ENCODE measurements at regions not wholly inside any gene's neighbourhood (a gene's known extent, or its start where the extent isn't known, plus 50 kb on each side); places are given as distances from the start of the nearest gene placed in this dataset.
A peak's percentile ranks its signal among the peaks of the same experiment; 100 is the strongest.

DNA sequence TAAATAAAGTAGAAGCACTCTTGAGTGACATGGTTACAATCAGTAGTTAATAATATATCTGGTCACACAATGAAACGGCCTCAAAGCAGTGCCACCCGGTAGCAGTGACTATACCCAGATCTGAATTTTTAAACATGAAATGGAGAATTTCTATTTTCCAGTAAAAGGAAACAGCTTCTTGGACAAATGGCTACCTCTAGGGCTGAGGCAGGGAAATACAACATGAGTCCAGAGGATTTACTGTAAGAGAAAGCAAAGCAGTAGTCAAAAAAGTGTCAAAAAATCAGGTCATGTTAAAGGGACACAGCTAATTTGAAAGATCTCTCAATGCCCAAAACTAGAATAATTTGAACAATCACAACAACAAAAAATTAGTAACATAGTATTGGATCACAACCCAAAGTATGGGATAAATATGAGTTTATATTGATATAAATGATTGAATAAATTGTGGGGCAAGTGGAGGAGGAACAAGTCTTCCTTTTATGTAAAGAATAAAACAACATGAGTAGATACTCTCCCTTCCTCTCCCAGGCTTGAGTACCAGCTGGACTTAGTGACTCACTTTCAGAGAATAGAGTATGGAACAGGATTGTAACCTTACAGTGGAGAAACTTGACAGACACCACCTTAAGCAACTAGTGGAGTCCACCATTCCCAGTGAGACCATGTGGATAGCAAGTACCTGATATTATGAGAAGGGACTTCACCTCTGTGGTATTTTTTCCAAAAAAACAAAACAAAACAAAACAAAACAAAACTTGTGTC lies 180.8 kb downstream of the MBD2 start:
- Histone ChIP-seq H3K9ac (ENCODE audit: insufficient read depth, low read depth, low read length) (no peak overlapping the region), H3K79me2 (ENCODE audit: insufficient read depth, low read length) (no peaks in the 10 kb centered on the region), H3K9me3 (ENCODE audit: low read length) (no peaks in the 10 kb centered on the region), H4K20me1 (ENCODE audit: insufficient read depth, low read length) (no peaks in the 10 kb centered on the region), H3K4me2 (ENCODE audit: low read depth, low read length) (no peak overlapping the region), H3K4me1 (ENCODE audit: insufficient read depth, low read length) (no peaks in the 10 kb centered on the region), H3K27ac (ENCODE audit: extremely low read length, insufficient read depth, low read length) (no peak overlapping the region), H3K36me3 (replicated peaks in 1 of 2; ENCODE audit: control insufficient read depth in 1 of 2, insufficient read depth in 2 of 2, low read length in 2 of 2) (no peaks in the 10 kb centered on the region), H2AFZ (ENCODE audit: low read length) (no peak overlapping the region), H3K4me3 (replicated peaks in 1 of 3; ENCODE audit: insufficient read depth in 1 of 3, low read depth in 2 of 3, low read length in 3 of 3) (no peak overlapping the region), H3K27me3 (ENCODE audit: control insufficient read depth in 1 of 2, insufficient read depth in 2 of 2, low read length in 2 of 2) (no peaks in the 10 kb centered on the region)
- POLR2A ChIA-PET = no interaction called here
- in situ Hi-C loops (cut with HindIII; ENCODE audit: extremely low pct_ligation_motif_present, low pct_unique_long_range_greater_than_20kb) = no loop called here
- CTCF ChIA-PET (ENCODE audit: low intra/inter-chr PET ratio, low total read pairs) = no interaction called here
- no peak for FAIRE-seq
- WGBS (ENCODE audit: low lambda C conversion rate) = 0% methylated on average over 2 of the region's 2 CpGs
- 0 out of 2 replicates have a peak, but pooled peaks have one; percentile 4 for TF ChIP-seq STAG1 (CRISPR knock-in tag; IDR thresholded peaks at IDR 0.05)
- TF ChIP-seq, protein P1, sequence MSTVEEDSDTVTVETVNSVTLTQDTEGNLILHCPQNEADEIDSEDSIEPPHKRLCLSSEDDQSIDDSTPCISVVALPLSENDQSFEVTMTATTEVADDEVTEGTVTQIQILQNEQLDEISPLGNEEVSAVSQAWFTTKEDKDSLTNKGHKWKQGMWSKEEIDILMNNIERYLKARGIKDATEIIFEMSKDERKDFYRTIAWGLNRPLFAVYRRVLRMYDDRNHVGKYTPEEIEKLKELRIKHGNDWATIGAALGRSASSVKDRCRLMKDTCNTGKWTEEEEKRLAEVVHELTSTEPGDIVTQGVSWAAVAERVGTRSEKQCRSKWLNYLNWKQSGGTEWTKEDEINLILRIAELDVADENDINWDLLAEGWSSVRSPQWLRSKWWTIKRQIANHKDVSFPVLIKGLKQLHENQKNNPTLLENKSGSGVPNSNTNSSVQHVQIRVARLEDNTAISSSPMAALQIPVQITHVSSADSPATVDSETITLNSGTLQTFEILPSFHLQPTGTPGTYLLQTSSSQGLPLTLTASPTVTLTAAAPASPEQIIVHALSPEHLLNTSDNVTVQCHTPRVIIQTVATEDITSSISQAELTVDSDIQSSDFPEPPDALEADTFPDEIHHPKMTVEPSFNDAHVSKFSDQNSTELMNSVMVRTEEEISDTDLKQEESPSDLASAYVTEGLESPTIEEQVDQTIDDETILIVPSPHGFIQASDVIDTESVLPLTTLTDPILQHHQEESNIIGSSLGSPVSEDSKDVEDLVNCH (CRISPR knock-in tag; IDR thresholded peaks at IDR 0.05) = no peak
- DNase-seq (ENCODE audit: low spot score) = no peak
- no TSS peak for BruUV-seq (replicated peaks)
- ATAC-seq = no peak
- intact Hi-C loops (cut with micrococcal nuclease; ENCODE audit: unreplicated experiment) = no loop called here

GRCh38 chr18:54035927-54036326 lies 188.5 kb downstream of the MBD2 start:
- Histone ChIP-seq H3K4me1 (ENCODE audit: insufficient read depth, low read length) (no peaks in the 10 kb centered on the region), H3K36me3 (replicated peaks in 1 of 2; ENCODE audit: control insufficient read depth in 1 of 2, insufficient read depth in 2 of 2, low read length in 2 of 2) (no peaks in the 10 kb centered on the region), H3K4me2 (ENCODE audit: low read depth, low read length) (no peak overlapping the region), H3K27ac (ENCODE audit: extremely low read length, insufficient read depth, low read length) (no peak overlapping the region), H3K9ac (ENCODE audit: insufficient read depth, low read depth, low read length) (no peak overlapping the region), H4K20me1 (ENCODE audit: insufficient read depth, low read length) (no peaks in the 10 kb centered on the region), H3K9me3 (ENCODE audit: low read length) (no peaks in the 10 kb centered on the region), H2AFZ (ENCODE audit: low read length) (no peak overlapping the region), H3K4me3 (replicated peaks in 1 of 3; ENCODE audit: insufficient read depth in 1 of 3, low read depth in 2 of 3, low read length in 3 of 3) (no peak overlapping the region), H3K79me2 (ENCODE audit: insufficient read depth, low read length) (no peaks in the 10 kb centered on the region), H3K27me3 (ENCODE audit: control insufficient read depth in 1 of 2, insufficient read depth in 2 of 2, low read length in 2 of 2) (no peaks in the 10 kb centered on the region)
- TF ChIP-seq ARID3A (IDR thresholded peaks at IDR 0.05; ENCODE audit: low read depth, low read length) (no peak), BATF2 (CRISPR knock-in tag; IDR thresholded peaks at IDR 0.05) (no peak), HOXD1 (CRISPR knock-in tag; IDR thresholded peaks at IDR 0.05) (no peak), THAP11 (CRISPR knock-in tag; IDR thresholded peaks at IDR 0.05) (no peak), POLR2G (IDR thresholded peaks at IDR 0.05; ENCODE audit: low read depth, low read length) (no peak), ZNF326 (CRISPR knock-in tag; IDR thresholded peaks at IDR 0.05; ENCODE audit: borderline replicate concordance) (no peak)
- FAIRE-seq (no peak), DNase-seq (ENCODE audit: low spot score) (no peak), ATAC-seq (no peak)
- in situ Hi-C loops (cut with HindIII; ENCODE audit: extremely low pct_ligation_motif_present, low pct_unique_long_range_greater_than_20kb) (no loop called here), intact Hi-C loops (cut with micrococcal nuclease; ENCODE audit: unreplicated experiment) (no loop called here)
- ChIA-PET CTCF (ENCODE audit: low intra/inter-chr PET ratio, low total read pairs) (no interaction called here), POLR2A (no interaction called here)
- no TSS peak for BruUV-seq (replicated peaks)

Measured in HepG2 (cell line).